ENCODE measurements at regions not wholly inside any gene's neighbourhood (a gene's known extent, or its start where the extent isn't known, plus 50 kb on each side); places are given as distances from the start of the nearest gene placed in this dataset.

GRCh38 chr2:15736396-15737180 lies 144.9 kb downstream of the DDX1 start:
- Histone ChIP-seq H3K4me3 (no peak overlapping the region), H3K4me1 (peaks cover 0 to 35% (median 12%) of the 10 kb centered on the region in 3 donors), H3K27ac (no peak overlapping the region), H3K9me3 (no peaks in the 10 kb centered on the region), H3K27me3 (peaks cover 0 to 19% (median 0%) of the 10 kb centered on the region in 4 donors), H3K36me3 (no peaks in the 10 kb centered on the region)
- intact Hi-C loops (cut with DNase I) = no loop called here
- WGBS, 2 donors = 87 to 92% methylated on average over 2 to 4 of the region's 4 CpGs
- DNase-seq = no peak
- TF ChIP-seq CTCF (IDR thresholded peaks at IDR 0.05) = no peak
- no peak for TF ChIP-seq POLR2A (IDR thresholded peaks at IDR 0.05)

- Histone ChIP-seq H3K4me3 (no peak overlapping the region), H3K36me3 (no peaks in the 10 kb centered on the region), H3K27me3 (peaks cover 0 to 9% (median 0%) of the 10 kb centered on the region in 4 donors), H3K9me3 (no peaks in the 10 kb centered on the region), H3K4me1 (peaks cover 0 to 26% (median 12%) of the 10 kb centered on the region in 3 donors), H3K27ac (no peak overlapping the region)
- no peak for DNase-seq
- intact Hi-C loops (cut with DNase I) = no loop called here
- no peak for TF ChIP-seq CTCF (IDR thresholded peaks at IDR 0.05)
- no peak for TF ChIP-seq POLR2A (IDR thresholded peaks at IDR 0.05)
- WGBS, 2 donors = 85 to 98% methylated on average over 2 to 5 of the region's 5 CpGs
These were observed 145.9 kb downstream of the DDX1 start for GRCh38 chr2:15737314-15738224.

GRCh38 chr2:15738225-15738546 lies 146.5 kb downstream of the DDX1 start:
- WGBS, 2 donors = 73 to 92% methylated on average over 5 to 7 of the region's 7 CpGs
- TF ChIP-seq CTCF (IDR thresholded peaks at IDR 0.05) = no peak
- H3K27me3 ChIP-seq = peaks cover 0 to 9% (median 0%) of the 10 kb centered on the region in 4 donors
- peaks cover 0 to 20% (median 9%) of the 10 kb centered on the region in 3 donors for H3K4me1 ChIP-seq
- H3K36me3 ChIP-seq = no peaks in the 10 kb centered on the region
- intact Hi-C loops (cut with DNase I) = no loop called here
- no peak overlapping the region for H3K4me3 ChIP-seq
- DNase-seq = no peak
- H3K9me3 ChIP-seq = no peaks in the 10 kb centered on the region
- H3K27ac ChIP-seq = no peak overlapping the region

GRCh38 chr2:15738943-15739342 lies 147.3 kb downstream of the DDX1 start:
- Histone ChIP-seq H3K36me3 (no peaks in the 10 kb centered on the region), H3K27ac (no peak overlapping the region), H3K4me1 (peaks cover 0 to 13% (median 5%) of the 10 kb centered on the region in 3 donors), H3K9me3 (no peaks in the 10 kb centered on the region), H3K27me3 (peaks cover 0 to 9% (median 0%) of the 10 kb centered on the region in 4 donors), H3K4me3 (no peak overlapping the region)
- intact Hi-C loops (cut with DNase I) = no loop called here
- 81 to 87% methylated on average over 4 to 5 of the region's 5 CpGs for WGBS, 2 donors
- TF ChIP-seq CTCF (IDR thresholded peaks at IDR 0.05) = no peak
- no peak for TF ChIP-seq POLR2A (IDR thresholded peaks at IDR 0.05)
- no peak for DNase-seq

GRCh38 chr2:15744820-15745219 lies 153.2 kb downstream of the DDX1 start:
- Histone ChIP-seq H3K4me1 (peaks cover 0 to 32% (median 20%) of the 10 kb centered on the region in 3 donors), H3K4me3 (no peak overlapping the region), H3K36me3 (no peaks in the 10 kb centered on the region), H3K27me3 (no peaks in the 10 kb centered on the region), H3K9me3 (no peaks in the 10 kb centered on the region), H3K27ac (no peak overlapping the region)
- no peak for DNase-seq
- no peak for TF ChIP-seq POLR2A (IDR thresholded peaks at IDR 0.05)
- TF ChIP-seq CTCF (IDR thresholded peaks at IDR 0.05) = no peak
- intact Hi-C loops (cut with DNase I) = no loop called here
- 75 to 84% methylated on average over 2 to 5 of the region's 5 CpGs for WGBS, 2 donors
